CD4-positive, alpha-beta T cell (primary cell): ENCODE measurements at regions not wholly inside any gene's neighbourhood (a gene's known extent, or its start where the extent isn't known, plus 50 kb on each side); places are given as distances from the start of the nearest gene placed in this dataset.

Experiments
- ATAC-seq: fragments of 200-7000 bp; cut with Tn5 transposase; one replicate; pipeline ENCODE4 v1.10.0; 2022; ENCODE audit warnings: mild to moderate bottlenecking; ENCODE audit not compliant: poor library complexity
- CTCF ChIA-PET: fragments of 350-600 bp; sonication (Branson Sonifier 250); formaldehyde crosslinking; loops from one replicate; lab custom pipeline; 2021; ENCODE audit warnings: antibody characterized with exemption, inconsistent platforms; lab: Charles Lee
- POLR2A ChIA-PET: fragments of 350-600 bp; sonication (Branson Sonifier 250); formaldehyde crosslinking; loops from one replicate; lab custom pipeline; 2021; ENCODE audit warnings: antibody characterized with exemption, inconsistent platforms; lab: Charles Lee
- DNase-seq, 14 experiments: peaks; one replicate each; pipeline ENCODE4 v3.0.0-alpha.2; 2013 to 2020; ENCODE audit warnings: mixed read lengths in 2 of 14
- H3K27ac ChIP-seq, 2 donors: one replicate each; pipeline versions ENCODE4 v1.5.1 to v1.7.0; 2013; ENCODE audit warnings: low read length in 2 of 2, low read depth in 1 of 2, mild to moderate bottlenecking in 1 of 2
- H3K27me3 ChIP-seq, 2 experiments: 1 replicate in 1 of 2; 2 replicates in 1 of 2; pipeline versions ENCODE4 v1.6.1 to v1.7.0; 2013; ENCODE audit warnings: low read length in 2 of 2, control low read depth in 1 of 2, mild to moderate bottlenecking in 1 of 2, moderate library complexity in 1 of 2; ENCODE audit not compliant: insufficient read depth in 2 of 2, control insufficient read depth in 1 of 2
- H3K36me3 ChIP-seq: one replicate; pipeline ENCODE4 v1.6.1; 2013; ENCODE audit warnings: low read length, control low read depth; ENCODE audit not compliant: insufficient read depth
- H3K4me1 ChIP-seq: one replicate; pipeline ENCODE4 v1.6.1; 2013; ENCODE audit warnings: low read length, control low read depth; ENCODE audit not compliant: insufficient read depth
- H3K4me3 ChIP-seq: one replicate; pipeline ENCODE4 v1.5.1; 2013; ENCODE audit warnings: mild to moderate bottlenecking, low read length, moderate library complexity
- H3K9me3 ChIP-seq, 2 experiments: 1 replicate in 1 of 2; 2 replicates in 1 of 2; pipeline versions ENCODE4 v1.6.1 to v1.7.0; 2013; ENCODE audit warnings: low read length in 2 of 2, mild to moderate bottlenecking in 2 of 2, control low read depth in 1 of 2, moderate library complexity in 1 of 2; ENCODE audit not compliant: control insufficient read depth in 1 of 2, insufficient read depth in 1 of 2
- H3K27ac Mint-ChIP-seq: one replicate; pipeline ENCODE4 v1.8.0; 2020; ENCODE audit warnings: mixed read lengths
- H3K27me3 Mint-ChIP-seq: one replicate; pipeline ENCODE4 v1.8.0; 2021; ENCODE audit warnings: mixed read lengths
- H3K36me3 Mint-ChIP-seq: one replicate; pipeline ENCODE4 v1.8.0; 2021; ENCODE audit warnings: low read depth, mixed read lengths
- H3K4me1 Mint-ChIP-seq: one replicate; pipeline ENCODE4 v1.8.0; 2021; ENCODE audit warnings: low read depth, mixed read lengths
- H3K4me3 Mint-ChIP-seq: one replicate; pipeline ENCODE4 v1.8.0; 2020; ENCODE audit warnings: mild to moderate bottlenecking, mixed read lengths
- H3K9me3 Mint-ChIP-seq: one replicate; pipeline ENCODE4 v1.8.0; 2020; ENCODE audit warnings: mixed read lengths
- intact Hi-C, 2 experiments: fragments of 100-400 bp; cut with DNase I in 1 of 2; cut with micrococcal nuclease in 1 of 2; formaldehyde crosslinking; loops; one replicate each; pipeline versions ENCODE4 v1.15.1 to v1.9.0; 2023 to 2025; cut with DNase I, micrococcal nuclease
- TF ChIP-seq, protein P1 (sequence below): fragments of 200-600 bp; IDR thresholded peaks from one replicate; pipeline ENCODE4 v1.8.0; 2022; ENCODE audit warnings: antibody characterized with exemption, mild to moderate bottlenecking

DNA sequence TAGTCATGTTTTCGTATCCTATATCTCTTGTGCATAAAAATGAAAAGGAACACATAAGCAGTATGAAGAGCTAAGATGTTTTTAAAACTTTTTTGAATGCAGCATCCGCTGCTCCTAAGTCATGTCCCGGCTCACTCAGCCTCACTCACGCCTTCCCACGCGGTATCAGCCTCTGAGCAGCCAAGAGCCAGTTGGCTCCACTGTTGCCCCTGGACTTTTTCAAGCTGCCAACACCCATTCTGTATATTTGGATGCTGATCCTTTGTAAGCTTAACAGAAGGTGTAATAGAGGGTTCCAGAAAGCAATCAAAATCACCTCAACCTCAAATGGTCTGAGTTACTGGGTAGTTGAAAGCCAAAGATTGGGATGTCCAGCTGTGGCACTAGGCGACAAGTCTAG lies 139.3 kb downstream of the TTLL2 start:
- Histone ChIP-seq H3K27me3 (peaks cover 0 to 4% of the 10 kb centered on the region in 2 experiments), H3K4me1 (peaks cover 2% of the 10 kb centered on the region), H3K27ac (no peak overlapping the region), H3K4me3 (no peak overlapping the region), H3K9me3 (peaks cover 0 to 3% of the 10 kb centered on the region in 2 experiments), H3K36me3 (no peaks in the 10 kb centered on the region)
- no peak overlapping the region for H3K4me3 Mint-ChIP-seq
- H3K27me3 Mint-ChIP-seq, result peaks cover 21% of the 10 kb centered on the region
- ChIA-PET CTCF (no interaction called here), POLR2A (no interaction called here)
- intact Hi-C loops, result no loop called here
- no peaks in the 10 kb centered on the region for H3K4me1 Mint-ChIP-seq
- no peaks in the 10 kb centered on the region for H3K36me3 Mint-ChIP-seq
- DNase-seq, result no peak
- TF ChIP-seq, protein P1, sequence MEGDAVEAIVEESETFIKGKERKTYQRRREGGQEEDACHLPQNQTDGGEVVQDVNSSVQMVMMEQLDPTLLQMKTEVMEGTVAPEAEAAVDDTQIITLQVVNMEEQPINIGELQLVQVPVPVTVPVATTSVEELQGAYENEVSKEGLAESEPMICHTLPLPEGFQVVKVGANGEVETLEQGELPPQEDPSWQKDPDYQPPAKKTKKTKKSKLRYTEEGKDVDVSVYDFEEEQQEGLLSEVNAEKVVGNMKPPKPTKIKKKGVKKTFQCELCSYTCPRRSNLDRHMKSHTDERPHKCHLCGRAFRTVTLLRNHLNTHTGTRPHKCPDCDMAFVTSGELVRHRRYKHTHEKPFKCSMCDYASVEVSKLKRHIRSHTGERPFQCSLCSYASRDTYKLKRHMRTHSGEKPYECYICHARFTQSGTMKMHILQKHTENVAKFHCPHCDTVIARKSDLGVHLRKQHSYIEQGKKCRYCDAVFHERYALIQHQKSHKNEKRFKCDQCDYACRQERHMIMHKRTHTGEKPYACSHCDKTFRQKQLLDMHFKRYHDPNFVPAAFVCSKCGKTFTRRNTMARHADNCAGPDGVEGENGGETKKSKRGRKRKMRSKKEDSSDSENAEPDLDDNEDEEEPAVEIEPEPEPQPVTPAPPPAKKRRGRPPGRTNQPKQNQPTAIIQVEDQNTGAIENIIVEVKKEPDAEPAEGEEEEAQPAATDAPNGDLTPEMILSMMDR, result no peak
- H3K9me3 Mint-ChIP-seq, result no peaks in the 10 kb centered on the region
- H3K27ac Mint-ChIP-seq, result no peak overlapping the region
- ATAC-seq, result no peak

DNA sequence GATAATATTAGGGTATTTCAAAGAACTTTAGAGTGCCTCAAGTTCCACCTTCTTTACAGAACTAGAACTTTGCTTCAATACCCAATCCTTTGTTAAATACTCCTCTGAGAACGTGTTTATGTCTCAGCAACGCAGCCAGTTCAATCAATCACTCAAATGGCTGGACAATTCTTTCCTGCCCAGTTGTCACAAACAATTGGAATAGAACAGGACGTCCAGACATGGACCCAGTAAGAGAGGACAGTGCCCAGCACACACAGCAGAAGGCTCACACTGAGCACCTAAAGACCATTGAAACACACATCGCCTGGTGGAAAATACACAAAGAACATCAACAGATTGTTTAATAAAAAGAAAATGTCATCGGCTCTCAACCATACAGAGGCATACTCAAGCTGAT lies 140.6 kb downstream of the TTLL2 start:
- no peak overlapping the region for H3K4me3 ChIP-seq
- Mint-ChIP-seq H3K4me3 (no peak overlapping the region), H3K9me3 (no peaks in the 10 kb centered on the region), H3K27ac (no peak overlapping the region), H3K36me3 (no peaks in the 10 kb centered on the region), H3K27me3 (peaks cover 12% of the 10 kb centered on the region), H3K4me1 (no peaks in the 10 kb centered on the region)
- CTCF ChIA-PET, result no interaction called here
- H3K27me3 ChIP-seq, result no peaks in the 10 kb centered on the region
- no peak for DNase-seq
- no peaks in the 10 kb centered on the region for H3K36me3 ChIP-seq
- H3K4me1 ChIP-seq, result peaks cover 2% of the 10 kb centered on the region
- TF ChIP-seq, protein P1, result no peak
- POLR2A ChIA-PET, result no interaction called here
- no peak for ATAC-seq
- H3K9me3 ChIP-seq, result peaks cover 0 to 3% of the 10 kb centered on the region in 2 experiments
- H3K27ac ChIP-seq, result no peak overlapping the region
- intact Hi-C loops, result no loop called here

DNA sequence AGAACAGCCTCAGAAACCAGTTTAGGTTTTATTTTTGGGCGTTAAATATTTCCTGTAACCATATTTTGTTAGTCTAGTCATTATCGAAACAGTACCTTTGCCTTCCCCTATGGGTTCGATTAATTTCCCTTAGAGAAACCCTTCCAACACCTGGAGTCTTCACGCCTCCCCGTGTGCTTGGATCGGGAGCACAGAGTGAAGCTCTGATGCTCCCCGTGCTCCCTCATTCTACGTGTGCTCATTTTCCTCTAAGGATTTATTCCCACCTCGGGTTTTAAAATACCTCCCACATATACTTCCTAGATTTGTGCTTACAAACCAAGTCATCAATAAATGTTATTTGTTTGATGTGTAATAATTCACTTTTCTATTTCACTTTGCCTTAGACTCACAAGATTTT lies 142.4 kb downstream of the TTLL2 start:
- H3K4me1 ChIP-seq, result peaks cover 2% of the 10 kb centered on the region
- Mint-ChIP-seq H3K4me3 (no peak overlapping the region), H3K9me3 (no peaks in the 10 kb centered on the region), H3K27ac (no peak overlapping the region), H3K27me3 (no peaks in the 10 kb centered on the region), H3K36me3 (no peaks in the 10 kb centered on the region), H3K4me1 (no peaks in the 10 kb centered on the region)
- TF ChIP-seq, protein P1, result no peak
- POLR2A ChIA-PET, result no interaction called here
- no peaks in the 10 kb centered on the region for H3K27me3 ChIP-seq
- H3K27ac ChIP-seq, result no peak overlapping the region
- intact Hi-C loops, result no loop called here
- H3K4me3 ChIP-seq, result no peak overlapping the region
- DNase-seq (no peak), ATAC-seq (no peak)
- H3K9me3 ChIP-seq, result peaks cover 0 to 3% of the 10 kb centered on the region in 2 experiments
- CTCF ChIA-PET, result no interaction called here
- H3K36me3 ChIP-seq, result no peaks in the 10 kb centered on the region
